ENCODE measurements at regions not wholly inside any gene's neighbourhood (a gene's known extent, or its start where the extent isn't known, plus 50 kb on each side); places are given as distances from the start of the nearest gene placed in this dataset.

GRCh38 chr4:85177679-85178078, 211.2 kb upstream of the WDFY3 start:
- no peak for TF ChIP-seq POLR2A (IDR thresholded peaks at IDR 0.05; ENCODE audit: low read depth)
- TF ChIP-seq CTCF (IDR thresholded peaks at IDR 0.05) = no peak
- no peak for TF ChIP-seq POLR2AphosphoS5 (IDR thresholded peaks at IDR 0.05)
- no peak for TF ChIP-seq EP300 (IDR thresholded peaks at IDR 0.05)

Data from esophagus muscularis mucosa (tissue), 4 donors.